GM23338 (cell line): ENCODE measurements at regions not wholly inside any gene's neighbourhood (a gene's known extent, or its start where the extent isn't known, plus 50 kb on each side); places are given as distances from the start of the nearest gene placed in this dataset.

Source experiments
- ATAC-seq: fragments of 200-7000 bp; cut with Tn5 transposase; 3 replicates; pipeline ENCODE4 v1.9.1; 2020
- DNase-seq: peaks from one replicate; pipeline ENCODE4 v3.0.0-alpha.2; 2015; ENCODE audit warnings: low spot score
- H2AFZ ChIP-seq: fragments of 200-600 bp; sonication (generic); 2 replicates; pipeline ENCODE4 v1.8.0; 2016; ENCODE audit warnings: antibody characterized with exemption, mild to moderate bottlenecking, moderate library complexity
- H3F3A ChIP-seq: fragments of 200-600 bp; sonication (generic); replicated peaks from 2 replicates; pipeline ENCODE4 v1.8.0; 2017; ENCODE audit warnings: antibody characterized with exemption, mixed run types, low read depth
- H3K27ac ChIP-seq: fragments of 200-600 bp; sonication (generic); 2 replicates; pipeline ENCODE4 v1.6.1; 2016; ENCODE audit warnings: low read depth
- H3K27me3 ChIP-seq: fragments of 200-600 bp; sonication (generic); 2 replicates; pipeline ENCODE4 v1.8.0; 2016; ENCODE audit warnings: mild to moderate bottlenecking, mixed run types, moderate library complexity; ENCODE audit not compliant: insufficient read depth
- H3K36me3 ChIP-seq: fragments of 200-600 bp; sonication (generic); 2 replicates; pipeline ENCODE4 v1.8.0; 2016; ENCODE audit warnings: mild to moderate bottlenecking; ENCODE audit not compliant: insufficient read depth
- H3K4me1 ChIP-seq: fragments of 200-600 bp; sonication (generic); 2 replicates; pipeline ENCODE4 v1.8.0; 2016; ENCODE audit warnings: mild to moderate bottlenecking, moderate library complexity; ENCODE audit not compliant: insufficient read depth
- H3K4me2 ChIP-seq: fragments of 200-600 bp; sonication (generic); 2 replicates; pipeline ENCODE4 v1.7.1; 2017; ENCODE audit warnings: mixed run types
- H3K4me3 ChIP-seq: fragments of 200-600 bp; sonication (generic); 2 replicates; pipeline ENCODE4 v1.6.1; 2016; ENCODE audit warnings: mixed run types
- H3K79me2 ChIP-seq: fragments of 200-600 bp; sonication (generic); replicated peaks from 2 replicates; pipeline ENCODE4 v1.8.0; 2017; ENCODE audit warnings: mild to moderate bottlenecking; ENCODE audit not compliant: insufficient read depth
- H3K9me2 ChIP-seq: fragments of 200-600 bp; sonication (generic); 2 replicates; pipeline ENCODE4 v1.8.0; 2017; ENCODE audit not compliant: insufficient read depth
- H4K20me1 ChIP-seq: fragments of 200-600 bp; sonication (generic); replicated peaks from 2 replicates; pipeline ENCODE4 v1.8.0; 2017; ENCODE audit warnings: mild to moderate bottlenecking; ENCODE audit not compliant: insufficient read depth
- H3K27ac Mint-ChIP-seq: 2 replicates; pipeline ENCODE4 v1.8.0; 2020; ENCODE audit warnings: inconsistent platforms, mild to moderate bottlenecking, moderate library complexity, mixed read lengths
- H3K27me3 Mint-ChIP-seq: 3 replicates; pipeline ENCODE4 v1.8.0; 2022; ENCODE audit warnings: low read depth, mild to moderate bottlenecking, moderate library complexity, mixed read lengths, inconsistent platforms; ENCODE audit not compliant: insufficient read depth, poor library complexity
- H3K36me3 Mint-ChIP-seq: 3 replicates; pipeline ENCODE4 v1.8.0; 2021; ENCODE audit warnings: low read depth, mild to moderate bottlenecking, inconsistent platforms, moderate library complexity, mixed read lengths
- H3K4me1 Mint-ChIP-seq: 3 replicates; pipeline ENCODE4 v1.8.0; 2020; ENCODE audit warnings: mild to moderate bottlenecking, inconsistent platforms, mixed read lengths
- H3K4me3 Mint-ChIP-seq: 3 replicates; pipeline ENCODE4 v1.8.0; 2021; ENCODE audit warnings: moderate library complexity, mild to moderate bottlenecking, inconsistent platforms, mixed read lengths
- H3K9me3 Mint-ChIP-seq: 3 replicates; pipeline ENCODE4 v1.8.0; 2020; ENCODE audit warnings: moderate library complexity, mild to moderate bottlenecking, inconsistent platforms, mixed read lengths
- CREB1 ChIP-seq: fragments of 250-450 bp; sonication (Bioruptor Pico); IDR thresholded peaks from 2 replicates; pipeline ENCODE4 v1.5.0; 2020; ENCODE audit warnings: low read depth, mild to moderate bottlenecking, moderate library complexity
- CTCF ChIP-seq, 2 experiments: fragments of 200-600 bp in 1 of 2; sonication (generic) in 1 of 2; conservative IDR thresholded peaks; 2 replicates each; pipeline versions ENCODE4 v1.5.1 to v1.6.1; 2016 to 2017; ENCODE audit warnings: antibody characterized with exemption in 2 of 2, low read depth in 2 of 2, mild to moderate bottlenecking in 2 of 2, moderate library complexity in 1 of 2
- ETS1 ChIP-seq: IDR thresholded peaks from 2 replicates; pipeline ENCODE4 v1.6.1; 2016; ENCODE audit warnings: antibody characterized with exemption
- EZH2 ChIP-seq: fragments of 200-600 bp; sonication (generic); IDR thresholded peaks from one replicate; pipeline ENCODE4 v1.8.0; 2017; ENCODE audit warnings: antibody characterized with exemption, mild to moderate bottlenecking, low read depth; ENCODE audit not compliant: unreplicated experiment
- EZH2phosphoT487 ChIP-seq: fragments of 200-600 bp; sonication (generic); IDR thresholded peaks from one replicate; pipeline ENCODE4 v1.8.1; 2018; ENCODE audit warnings: antibody characterized with exemption; ENCODE audit not compliant: unreplicated experiment
- JUNB ChIP-seq: IDR thresholded peaks from one replicate; pipeline ENCODE4 v1.6.1; 2016; ENCODE audit warnings: antibody characterized with exemption; ENCODE audit not compliant: unreplicated experiment
- NANOG ChIP-seq: IDR thresholded peaks from 2 replicates; pipeline ENCODE4 v1.6.1; 2016; ENCODE audit warnings: antibody characterized with exemption, borderline replicate concordance
- POLR2AphosphoS5 ChIP-seq: IDR thresholded peaks from 2 replicates; pipeline ENCODE4 v1.6.1; 2016; ENCODE audit warnings: antibody characterized with exemption, low read depth
- REST ChIP-seq: IDR thresholded peaks from one replicate; pipeline ENCODE4 v1.6.1; 2018; ENCODE audit warnings: antibody characterized with exemption; ENCODE audit not compliant: unreplicated experiment
- STAT1 ChIP-seq: IDR thresholded peaks from one replicate; pipeline ENCODE4 v1.6.1; 2016; ENCODE audit warnings: antibody characterized with exemption; ENCODE audit not compliant: unreplicated experiment
- ZNF114 ChIP-seq: fragments of 250-450 bp; sonication (Bioruptor Pico); IDR thresholded peaks from 2 replicates; pipeline ENCODE4 v1.5.0; 2020; ENCODE audit warnings: mild to moderate bottlenecking, moderate library complexity
- ZNF331 ChIP-seq: fragments of 250-450 bp; sonication (Bioruptor Pico); IDR thresholded peaks from 2 replicates; pipeline ENCODE4 v1.5.0; 2020; ENCODE audit warnings: low read depth, mild to moderate bottlenecking, moderate library complexity
- ZNF462 ChIP-seq: fragments of 250-450 bp; sonication (Bioruptor Pico); IDR thresholded peaks from 2 replicates; pipeline ENCODE4 v1.5.0; 2020; ENCODE audit warnings: mild to moderate bottlenecking, moderate library complexity

GRCh38 chr15:55014391-55015092 is 182.2 kb downstream of the RSL24D1 start:
- Histone ChIP-seq H3K4me2 (no peak overlapping the region), H3F3A (no peaks in the 10 kb centered on the region), H4K20me1 (no peaks in the 10 kb centered on the region), H3K9me2 (no peaks in the 10 kb centered on the region), H3K4me1 (no peaks in the 10 kb centered on the region), H3K79me2 (no peaks in the 10 kb centered on the region), H3K36me3 (peaks cover 3% of the 10 kb centered on the region; the same call in 1 of the 2 replicates), H3K4me3 (no peak overlapping the region), H2AFZ (no peak overlapping the region), H3K27me3 (no peaks in the 10 kb centered on the region), H3K27ac (no peak overlapping the region)
- Mint-ChIP-seq H3K27me3 (peaks cover 2% of the 10 kb centered on the region), H3K27ac (no peak overlapping the region), H3K4me1 (peaks cover 3% of the 10 kb centered on the region; the same call in 1 of the 3 replicates), H3K9me3 (peaks cover 27% of the 10 kb centered on the region), H3K36me3 (no peaks in the 10 kb centered on the region; the same call in 2 of the 3 replicates), H3K4me3 (no peak overlapping the region)
- TF ChIP-seq JUNB (no peak), ETS1 (no peak), EZH2 (no peak), ZNF462 (CRISPR knock-in tag) (no peak), ZNF331 (CRISPR knock-in tag) (no peak), CTCF (conservative IDR thresholded peaks at IDR 0.05; ENCODE audit: low read depth in 2 of 2) (no peak), CREB1 (CRISPR knock-in tag) (no peak), EZH2phosphoT487 (no peak), ZNF114 (CRISPR knock-in tag) (no peak), NANOG (no peak), POLR2AphosphoS5 (no peak), REST (no peak), STAT1 (no peak)
- DNase-seq, result no peak
- ATAC-seq, result no peak
